ENCODE measurements at regions not wholly inside any gene's neighbourhood (a gene's known extent, or its start where the extent isn't known, plus 50 kb on each side); places are given as distances from the start of the nearest gene placed in this dataset.

DNA sequence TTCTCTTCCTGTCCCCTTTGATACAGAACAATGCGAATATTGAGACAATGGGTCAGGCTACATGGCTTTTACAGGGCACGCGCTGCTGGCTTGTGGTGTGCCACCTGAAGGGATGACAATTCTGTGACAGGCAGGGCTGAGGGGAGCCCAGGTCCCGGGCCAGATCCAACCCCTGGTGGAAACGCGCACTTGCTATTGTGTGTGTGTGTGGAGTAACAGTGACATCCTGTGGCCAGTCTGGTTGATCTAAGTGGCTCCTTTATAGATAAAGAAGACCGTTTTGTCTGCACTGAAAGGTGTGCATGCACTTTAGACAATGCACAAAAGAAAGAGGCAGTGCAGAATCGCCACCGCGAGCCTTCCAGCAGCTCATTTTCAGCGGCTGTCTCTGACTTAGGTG is 273.6 kb downstream of the HRH4 start:
- H3K4me1 ChIP-seq (ENCODE audit: control insufficient read depth in 2 of 2, insufficient read depth in 2 of 2, low read length in 2 of 2), result no peaks in the 10 kb centered on the region
- POLR2A ChIA-PET, result no interaction called here
- DNase-seq (no peak), ATAC-seq (ENCODE audit: low read depth) (no peak)
- no peaks in the 10 kb centered on the region for H3K79me2 ChIP-seq (ENCODE audit: control insufficient read depth, insufficient read depth, low read length)
- H3K9ac ChIP-seq (ENCODE audit: low read length), result no peak overlapping the region
- no peaks in the 10 kb centered on the region for H4K20me1 ChIP-seq (ENCODE audit: control insufficient read depth, insufficient read depth, low read length, poor library complexity, severe bottlenecking)
- H3K4me3 ChIP-seq (ENCODE audit: control extremely low read depth in 1 of 5, extremely low read depth in 1 of 5, insufficient read depth in 1 of 5, low read depth in 2 of 5, low read length in 4 of 5), result no peak overlapping the region
- no peaks in the 10 kb centered on the region for H3K36me3 ChIP-seq (replicated peaks in 1 of 2; ENCODE audit: control extremely low read depth in 1 of 2, control insufficient read depth in 1 of 2, extremely low read depth in 1 of 2, insufficient read depth in 2 of 2, low read length in 1 of 2)
- TF ChIP-seq, protein P1, sequence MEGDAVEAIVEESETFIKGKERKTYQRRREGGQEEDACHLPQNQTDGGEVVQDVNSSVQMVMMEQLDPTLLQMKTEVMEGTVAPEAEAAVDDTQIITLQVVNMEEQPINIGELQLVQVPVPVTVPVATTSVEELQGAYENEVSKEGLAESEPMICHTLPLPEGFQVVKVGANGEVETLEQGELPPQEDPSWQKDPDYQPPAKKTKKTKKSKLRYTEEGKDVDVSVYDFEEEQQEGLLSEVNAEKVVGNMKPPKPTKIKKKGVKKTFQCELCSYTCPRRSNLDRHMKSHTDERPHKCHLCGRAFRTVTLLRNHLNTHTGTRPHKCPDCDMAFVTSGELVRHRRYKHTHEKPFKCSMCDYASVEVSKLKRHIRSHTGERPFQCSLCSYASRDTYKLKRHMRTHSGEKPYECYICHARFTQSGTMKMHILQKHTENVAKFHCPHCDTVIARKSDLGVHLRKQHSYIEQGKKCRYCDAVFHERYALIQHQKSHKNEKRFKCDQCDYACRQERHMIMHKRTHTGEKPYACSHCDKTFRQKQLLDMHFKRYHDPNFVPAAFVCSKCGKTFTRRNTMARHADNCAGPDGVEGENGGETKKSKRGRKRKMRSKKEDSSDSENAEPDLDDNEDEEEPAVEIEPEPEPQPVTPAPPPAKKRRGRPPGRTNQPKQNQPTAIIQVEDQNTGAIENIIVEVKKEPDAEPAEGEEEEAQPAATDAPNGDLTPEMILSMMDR (IDR thresholded peaks at IDR 0.05), result no peak
- no peak for TF ChIP-seq EZH2 (IDR thresholded peaks at IDR 0.05; ENCODE audit: borderline replicate concordance, insufficient read depth, low read depth, low read length, poor library complexity, severe bottlenecking)
- no peak overlapping the region for H2AFZ ChIP-seq (ENCODE audit: insufficient read depth, low read depth, low read length, poor library complexity, severe bottlenecking)
- no peak overlapping the region for H3K27ac Mint-ChIP-seq
- no peaks in the 10 kb centered on the region for H3K9me3 ChIP-seq (ENCODE audit: control extremely low read depth in 1 of 3, control insufficient read depth in 2 of 3, insufficient read depth in 1 of 3, low read length in 2 of 3)
- CTCF ChIA-PET, result no interaction called here
- no peaks in the 10 kb centered on the region for H3K9me3 Mint-ChIP-seq (ENCODE audit: insufficient read depth)
- intact Hi-C loops (cut with micrococcal nuclease), result no loop called here
- peaks cover 15% of the 10 kb centered on the region for H3K27me3 Mint-ChIP-seq
- H3K4me2 ChIP-seq (replicated peaks; ENCODE audit: low read depth, low read length, poor library complexity, severe bottlenecking), result no peak overlapping the region
- WGBS (ENCODE audit: insufficient coverage), result 92% methylated on average over 11 of the region's 11 CpGs
- H3K4me1 Mint-ChIP-seq, result no peaks in the 10 kb centered on the region
- no peak overlapping the region for H3K27ac ChIP-seq (ENCODE audit: low read length in 2 of 2)
- no peaks in the 10 kb centered on the region for H3K27me3 ChIP-seq (replicated peaks in 1 of 4; ENCODE audit: control extremely low read depth in 1 of 4, control insufficient read depth in 3 of 4, insufficient read depth in 4 of 4, low read length in 3 of 4)
- no peak overlapping the region for H3K4me3 Mint-ChIP-seq

DNA sequence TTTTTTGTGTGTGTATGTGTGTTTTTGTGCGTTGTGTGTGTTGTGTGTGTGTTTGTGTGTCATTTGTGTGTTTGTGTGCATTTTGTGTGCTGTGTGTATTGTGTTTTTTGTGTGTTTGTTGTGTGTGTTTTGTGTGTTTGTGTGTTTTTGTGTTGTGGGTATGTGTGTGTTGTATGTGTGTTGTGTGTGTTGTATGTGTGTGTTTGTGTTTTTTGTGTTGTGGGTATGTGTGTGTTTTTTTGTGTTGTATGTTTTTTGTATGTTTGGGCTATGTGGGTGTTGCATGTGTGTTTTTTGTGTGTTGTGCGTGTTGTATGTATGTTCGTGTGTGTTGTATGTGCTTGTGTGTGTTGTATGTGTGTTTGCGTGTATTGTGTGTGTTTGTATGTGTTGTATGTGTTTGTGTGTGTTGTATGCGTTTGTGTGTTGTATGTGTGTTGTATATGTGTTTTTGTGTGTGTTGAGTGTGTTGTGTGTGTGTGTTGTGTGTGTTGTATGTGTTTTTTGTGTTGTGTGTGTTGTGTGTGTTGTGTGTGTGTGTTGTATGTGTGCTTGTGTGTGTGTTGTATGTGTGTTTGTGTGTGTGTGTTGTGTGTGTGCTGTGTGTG is 275.3 kb downstream of the HRH4 start:
- H3K4me1 ChIP-seq (ENCODE audit: control insufficient read depth in 2 of 2, insufficient read depth in 2 of 2, low read length in 2 of 2), result no peaks in the 10 kb centered on the region
- H3K4me3 ChIP-seq (ENCODE audit: control extremely low read depth in 1 of 5, extremely low read depth in 1 of 5, insufficient read depth in 1 of 5, low read depth in 2 of 5, low read length in 4 of 5), result no peak overlapping the region
- ChIA-PET CTCF (no interaction called here), POLR2A (no interaction called here)
- 91% methylated on average over 5 of the region's 5 CpGs for WGBS (ENCODE audit: insufficient coverage)
- Mint-ChIP-seq H3K4me1 (no peaks in the 10 kb centered on the region), H3K4me3 (no peak overlapping the region), H3K27me3 (peaks cover 5% of the 10 kb centered on the region), H3K9me3 (ENCODE audit: insufficient read depth) (no peaks in the 10 kb centered on the region), H3K27ac (no peak overlapping the region)
- no peaks in the 10 kb centered on the region for H3K27me3 ChIP-seq (replicated peaks in 1 of 4; ENCODE audit: control extremely low read depth in 1 of 4, control insufficient read depth in 3 of 4, insufficient read depth in 4 of 4, low read length in 3 of 4)
- H3K9me3 ChIP-seq (ENCODE audit: control extremely low read depth in 1 of 3, control insufficient read depth in 2 of 3, insufficient read depth in 1 of 3, low read length in 2 of 3), result no peaks in the 10 kb centered on the region
- no peak for DNase-seq
- H3K9ac ChIP-seq (ENCODE audit: low read length), result no peak overlapping the region
- H3K27ac ChIP-seq (ENCODE audit: low read length in 2 of 2), result no peak overlapping the region
- H3K36me3 ChIP-seq (replicated peaks in 1 of 2; ENCODE audit: control extremely low read depth in 1 of 2, control insufficient read depth in 1 of 2, extremely low read depth in 1 of 2, insufficient read depth in 2 of 2, low read length in 1 of 2), result no peaks in the 10 kb centered on the region
- no peaks in the 10 kb centered on the region for H3K79me2 ChIP-seq (ENCODE audit: control insufficient read depth, insufficient read depth, low read length)
- H2AFZ ChIP-seq (ENCODE audit: insufficient read depth, low read depth, low read length, poor library complexity, severe bottlenecking), result no peak overlapping the region
- ATAC-seq (ENCODE audit: low read depth), result no peak
- TF ChIP-seq EZH2 (IDR thresholded peaks at IDR 0.05; ENCODE audit: borderline replicate concordance, insufficient read depth, low read depth, low read length, poor library complexity, severe bottlenecking), result no peak
- TF ChIP-seq, protein P1 (IDR thresholded peaks at IDR 0.05), result no peak
- no peak overlapping the region for H3K4me2 ChIP-seq (replicated peaks; ENCODE audit: low read depth, low read length, poor library complexity, severe bottlenecking)
- intact Hi-C loops (cut with micrococcal nuclease), result no loop called here
- H4K20me1 ChIP-seq (ENCODE audit: control insufficient read depth, insufficient read depth, low read length, poor library complexity, severe bottlenecking), result no peaks in the 10 kb centered on the region

Measured in B cell (primary cell).